ENCODE measurements at regions not wholly inside any gene's neighbourhood (a gene's known extent, or its start where the extent isn't known, plus 50 kb on each side); places are given as distances from the start of the nearest gene placed in this dataset.

DNA sequence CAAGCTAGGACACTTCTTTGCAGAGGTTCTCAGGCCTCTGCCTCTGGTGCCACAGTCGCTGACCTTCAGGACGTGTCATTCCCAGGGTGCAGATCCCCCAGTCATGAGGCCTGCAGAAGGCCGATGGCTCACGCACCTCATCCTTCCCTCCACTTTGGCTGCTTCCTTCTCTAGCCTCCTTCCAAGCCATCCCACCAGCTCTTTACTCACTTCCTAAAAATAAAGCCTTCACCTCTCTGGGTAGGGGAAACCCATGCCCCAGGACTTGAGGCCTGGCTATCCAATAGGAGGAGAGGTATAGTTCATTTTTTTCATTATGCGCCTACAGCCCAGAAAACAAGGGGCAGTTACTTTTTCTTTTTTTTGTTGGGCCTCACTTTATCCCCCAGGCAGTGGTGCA lies 91.4 kb downstream of the B3GNT2 start:
- no peak for DNase-seq (ENCODE audit: low read depth, low spot score)
- in situ Hi-C loops (cut with HindIII; ENCODE audit: low sequenced_read_pairs), result no loop called here

DNA sequence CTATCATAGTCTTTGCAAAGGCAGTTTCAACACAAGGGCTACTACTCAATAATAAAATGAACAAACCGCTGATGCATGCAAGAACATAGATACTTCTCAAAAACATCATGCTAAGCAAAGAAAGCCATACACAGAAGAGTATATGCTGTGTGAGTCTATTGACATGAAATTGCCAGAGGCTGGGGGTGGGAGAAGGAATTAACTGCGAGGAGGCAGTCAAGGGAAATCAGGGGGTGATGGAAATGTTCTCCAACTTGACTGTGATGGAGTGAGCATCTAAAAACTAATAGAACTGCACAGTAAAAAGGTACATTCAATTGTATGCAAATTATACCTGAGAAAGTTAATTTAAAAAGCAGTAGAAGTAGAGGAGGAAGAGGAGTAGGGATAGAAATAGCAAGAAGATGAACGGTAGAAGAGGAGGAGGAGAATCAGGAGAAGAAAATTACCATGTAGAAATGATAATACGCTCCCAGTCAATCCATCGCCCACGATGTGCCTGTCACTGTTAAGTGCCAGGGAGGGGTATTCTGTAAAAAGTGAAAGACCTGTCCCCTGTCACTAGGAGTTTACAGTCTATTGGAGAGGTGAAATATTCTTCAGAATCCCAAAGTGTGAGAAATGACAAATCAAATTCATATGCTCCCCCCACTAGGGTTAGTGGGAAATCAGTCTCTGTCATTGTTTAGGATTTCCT lies 90.3 kb downstream of the B3GNT2 start:
- TF ChIP-seq, protein P1, sequence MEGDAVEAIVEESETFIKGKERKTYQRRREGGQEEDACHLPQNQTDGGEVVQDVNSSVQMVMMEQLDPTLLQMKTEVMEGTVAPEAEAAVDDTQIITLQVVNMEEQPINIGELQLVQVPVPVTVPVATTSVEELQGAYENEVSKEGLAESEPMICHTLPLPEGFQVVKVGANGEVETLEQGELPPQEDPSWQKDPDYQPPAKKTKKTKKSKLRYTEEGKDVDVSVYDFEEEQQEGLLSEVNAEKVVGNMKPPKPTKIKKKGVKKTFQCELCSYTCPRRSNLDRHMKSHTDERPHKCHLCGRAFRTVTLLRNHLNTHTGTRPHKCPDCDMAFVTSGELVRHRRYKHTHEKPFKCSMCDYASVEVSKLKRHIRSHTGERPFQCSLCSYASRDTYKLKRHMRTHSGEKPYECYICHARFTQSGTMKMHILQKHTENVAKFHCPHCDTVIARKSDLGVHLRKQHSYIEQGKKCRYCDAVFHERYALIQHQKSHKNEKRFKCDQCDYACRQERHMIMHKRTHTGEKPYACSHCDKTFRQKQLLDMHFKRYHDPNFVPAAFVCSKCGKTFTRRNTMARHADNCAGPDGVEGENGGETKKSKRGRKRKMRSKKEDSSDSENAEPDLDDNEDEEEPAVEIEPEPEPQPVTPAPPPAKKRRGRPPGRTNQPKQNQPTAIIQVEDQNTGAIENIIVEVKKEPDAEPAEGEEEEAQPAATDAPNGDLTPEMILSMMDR (IDR thresholded peaks at IDR 0.05; ENCODE audit: low read depth, low read length), result no peak
- in situ Hi-C loops (cut with HindIII; ENCODE audit: low sequenced_read_pairs), result no loop called here
- H3K4me3 ChIP-seq (ENCODE audit: low read depth, low read length), result no peak overlapping the region
- no peak for DNase-seq (ENCODE audit: low read depth, low spot score)

More for the DNA sequence above, 91.4 kb downstream of the B3GNT2 start:
- TF ChIP-seq, protein P1 (IDR thresholded peaks at IDR 0.05; ENCODE audit: low read depth, low read length), result no peak
- no peak overlapping the region for H3K4me3 ChIP-seq (ENCODE audit: low read depth, low read length)

DNA sequence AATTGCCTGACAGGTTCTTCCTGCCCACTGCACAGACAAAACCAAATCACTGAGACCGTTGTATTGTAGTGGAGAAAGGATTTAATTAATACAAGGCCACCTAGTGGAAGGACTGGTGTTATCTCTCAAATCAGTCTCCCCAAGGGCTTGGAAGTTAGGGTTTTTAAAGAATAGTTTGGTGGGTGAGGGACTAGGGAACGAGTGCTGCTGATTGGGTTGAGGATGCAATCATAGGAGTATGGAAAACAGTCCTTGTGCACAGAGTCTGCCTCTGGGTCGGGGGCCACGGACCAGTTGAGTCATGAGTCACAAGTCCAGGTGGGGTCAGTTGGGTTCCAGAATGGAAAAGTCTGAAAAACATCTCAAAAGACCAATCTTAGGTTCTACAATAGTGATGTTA lies 89.1 kb downstream of the B3GNT2 start:
- DNase-seq (ENCODE audit: low read depth, low spot score), result no peak
- in situ Hi-C loops (cut with HindIII; ENCODE audit: low sequenced_read_pairs), result no loop called here
- TF ChIP-seq, protein P1 (IDR thresholded peaks at IDR 0.05; ENCODE audit: low read depth, low read length), result no peak
- H3K4me3 ChIP-seq (ENCODE audit: low read depth, low read length), result no peak overlapping the region

DNA sequence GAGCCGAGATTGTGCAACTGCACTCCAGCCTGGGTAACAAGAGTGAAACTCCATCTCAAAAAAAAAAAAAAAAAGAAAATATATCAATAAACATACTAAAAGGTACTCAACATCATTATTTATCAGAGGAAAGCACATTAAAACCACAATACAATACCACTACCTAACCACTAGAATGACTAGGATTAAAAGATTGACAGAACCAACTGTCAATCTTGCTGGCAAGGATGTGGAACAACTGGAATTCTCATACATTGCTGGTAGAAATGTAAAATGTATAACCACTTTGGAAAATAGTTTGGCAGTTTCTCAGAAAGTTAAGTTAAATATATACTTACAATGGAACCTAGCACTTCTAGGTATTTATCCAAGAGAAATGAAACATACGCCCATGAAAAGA lies 88.6 kb downstream of the B3GNT2 start:
- H3K4me3 ChIP-seq (ENCODE audit: low read depth, low read length), result no peak overlapping the region
- in situ Hi-C loops (cut with HindIII; ENCODE audit: low sequenced_read_pairs), result no loop called here
- TF ChIP-seq, protein P1 (IDR thresholded peaks at IDR 0.05; ENCODE audit: low read depth, low read length), result no peak
- DNase-seq (ENCODE audit: low read depth, low spot score), result no peak

DNA sequence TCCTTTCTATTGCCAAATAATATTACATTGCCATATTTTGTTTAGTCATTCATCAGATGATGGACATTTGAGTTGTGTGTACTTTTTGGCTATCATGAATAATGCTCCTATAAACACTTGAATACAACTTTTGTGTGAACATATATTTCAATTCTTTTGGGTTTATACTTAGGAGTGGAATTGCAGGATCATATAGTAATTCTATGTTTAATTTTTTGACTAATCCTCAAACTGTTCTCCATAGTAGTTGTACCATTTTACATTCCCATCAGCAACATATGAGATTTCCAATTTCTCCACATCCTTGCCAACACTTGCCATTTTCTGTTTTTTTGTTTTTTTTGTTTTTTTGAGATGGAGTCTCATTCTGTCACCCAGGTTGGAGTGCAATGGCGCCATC lies 87.2 kb downstream of the B3GNT2 start:
- TF ChIP-seq, protein P1 (IDR thresholded peaks at IDR 0.05; ENCODE audit: low read depth, low read length), result no peak
- no peak overlapping the region for H3K4me3 ChIP-seq (ENCODE audit: low read depth, low read length)
- DNase-seq (ENCODE audit: low read depth, low spot score), result no peak
- in situ Hi-C loops (cut with HindIII; ENCODE audit: low sequenced_read_pairs), result no loop called here

DNA sequence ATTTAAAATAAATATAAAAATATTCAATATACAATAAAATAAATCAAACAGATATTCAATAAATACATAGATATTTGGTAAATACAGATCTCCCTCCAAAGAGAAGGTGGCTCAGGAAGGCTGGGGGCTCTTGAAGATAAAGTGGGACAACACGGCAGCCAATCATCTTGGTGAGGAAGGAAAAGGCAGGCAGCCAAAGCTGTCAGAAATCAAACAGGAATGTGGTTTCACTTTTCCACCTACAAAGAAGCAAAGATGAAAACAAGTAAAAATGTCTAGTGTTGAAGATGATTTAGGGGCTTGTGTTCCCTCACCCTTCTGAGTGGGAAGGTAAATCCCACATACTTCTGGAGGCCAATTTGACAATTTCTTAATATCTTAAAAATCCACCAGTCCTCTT lies 85.7 kb downstream of the B3GNT2 start:
- no peak overlapping the region for H3K4me3 ChIP-seq (ENCODE audit: low read depth, low read length)
- DNase-seq (ENCODE audit: low read depth, low spot score), result no peak
- TF ChIP-seq, protein P1 (IDR thresholded peaks at IDR 0.05; ENCODE audit: low read depth, low read length), result no peak
- in situ Hi-C loops (cut with HindIII; ENCODE audit: low sequenced_read_pairs), result no loop called here

Measured in astrocyte of the spinal cord (primary cell).